NCI-H446 (cell line): ENCODE measurements at regions not wholly inside any gene's neighbourhood (a gene's known extent, or its start where the extent isn't known, plus 50 kb on each side); places are given as distances from the start of the nearest gene placed in this dataset.

ENCODE experiments used
- DNase-seq, 2 experiments: peaks; one replicate each; lab custom pipeline; 2025; lab: John Stamatoyannopoulos, UW

DNA sequence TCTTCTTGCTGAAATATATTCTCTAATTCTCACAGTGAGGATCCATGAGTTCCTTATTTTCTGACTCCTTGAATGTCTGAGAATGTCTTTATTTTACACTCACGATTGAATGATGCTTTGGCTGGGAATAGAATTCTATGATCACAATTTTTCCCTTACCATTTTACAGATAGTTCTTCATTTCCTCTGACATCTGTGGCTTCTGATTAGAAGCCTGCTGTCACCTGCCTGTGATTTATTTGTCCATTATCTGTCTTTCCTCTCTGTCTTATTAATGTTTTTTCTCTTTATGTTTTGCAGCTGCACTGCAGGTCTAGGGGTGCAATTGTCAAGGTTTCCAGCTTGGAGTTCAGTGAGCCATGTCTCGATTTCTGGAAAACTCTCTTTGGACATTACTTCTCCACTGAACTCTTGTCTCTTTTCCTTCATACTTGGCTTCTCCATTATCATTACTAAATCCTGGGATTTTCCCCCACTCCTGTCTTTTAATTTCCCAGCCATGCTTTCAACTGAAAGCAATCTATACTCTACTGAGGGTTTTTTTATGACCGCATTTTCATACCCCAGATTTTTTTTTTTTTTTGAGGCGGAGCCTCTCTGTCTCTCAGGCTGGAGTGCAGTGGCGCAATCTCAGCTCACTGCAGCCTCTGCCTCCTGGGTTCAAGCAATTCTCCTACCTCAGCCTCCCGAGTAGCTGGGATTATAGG lies 85.8 kb upstream of the PRNP start:
- no peak for DNase-seq

- no peak for DNase-seq
Observed at GRCh38 chr20:4597215-4597614, 89.0 kb upstream of the PRNP start.

- no peak for DNase-seq
Observed at GRCh38 chr20:4593149-4593525, 93.1 kb upstream of the PRNP start.

GRCh38 chr20:4592316-4593148 lies 93.7 kb upstream of the PRNP start:
- DNase-seq = peak in 1 of 2 experiments; percentile 51

GRCh38 chr20:4591975-4592315 lies 94.3 kb upstream of the PRNP start:
- no peak for DNase-seq

- no peak for DNase-seq
Observed at GRCh38 chr20:4585758-4586157, 100.5 kb upstream of the PRNP start.

DNA sequence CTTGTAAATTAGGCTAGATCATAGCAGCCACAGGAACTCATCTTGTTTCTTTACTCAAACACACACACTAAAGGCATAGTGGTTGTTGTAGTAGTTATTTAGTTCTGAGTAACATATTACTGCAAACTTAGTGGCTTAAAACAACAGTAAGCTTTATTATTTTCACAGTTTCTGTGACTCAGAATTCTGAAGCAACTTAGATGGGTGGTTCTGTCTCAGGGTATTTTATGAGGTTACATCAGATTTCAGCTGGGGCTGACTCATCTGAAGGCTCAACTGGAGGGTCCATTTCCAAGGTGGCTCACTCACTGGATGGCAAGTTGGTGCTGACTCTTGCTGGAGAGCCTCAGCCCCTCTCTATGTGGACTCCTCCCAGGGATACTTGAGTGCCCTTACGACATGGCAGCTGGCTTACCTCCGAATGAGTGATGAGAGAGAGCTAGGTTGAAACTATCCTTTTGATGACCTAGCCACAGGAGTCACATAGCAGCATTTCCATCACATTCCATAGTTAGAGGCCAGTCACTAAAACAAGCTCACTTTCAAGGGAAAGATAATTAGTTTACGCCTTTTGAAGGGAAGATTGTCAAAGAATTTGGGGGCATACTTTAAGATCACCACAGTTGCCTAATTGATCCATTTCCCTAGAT lies 101.0 kb upstream of the PRNP start:
- no peak for DNase-seq

DNA sequence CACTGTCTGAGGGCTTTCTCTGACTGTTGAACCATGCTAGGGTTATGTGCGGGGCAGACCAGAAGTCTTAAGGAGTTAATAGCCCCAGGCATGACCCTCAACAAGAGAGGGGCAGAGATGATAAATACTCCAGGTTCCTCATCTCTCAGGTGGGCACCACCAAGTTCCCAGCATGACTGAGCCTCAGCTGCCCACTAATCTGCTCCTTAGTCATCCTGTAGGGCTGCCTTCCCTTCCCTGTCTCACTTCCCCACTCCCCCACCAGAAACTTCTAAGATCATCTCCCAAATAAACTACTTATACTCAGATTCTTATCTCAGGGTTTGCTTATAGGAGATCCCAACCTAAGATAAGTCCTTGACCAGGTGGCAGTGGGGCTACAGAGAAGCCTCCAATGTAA lies 101.7 kb upstream of the PRNP start:
- DNase-seq = no peak

DNA sequence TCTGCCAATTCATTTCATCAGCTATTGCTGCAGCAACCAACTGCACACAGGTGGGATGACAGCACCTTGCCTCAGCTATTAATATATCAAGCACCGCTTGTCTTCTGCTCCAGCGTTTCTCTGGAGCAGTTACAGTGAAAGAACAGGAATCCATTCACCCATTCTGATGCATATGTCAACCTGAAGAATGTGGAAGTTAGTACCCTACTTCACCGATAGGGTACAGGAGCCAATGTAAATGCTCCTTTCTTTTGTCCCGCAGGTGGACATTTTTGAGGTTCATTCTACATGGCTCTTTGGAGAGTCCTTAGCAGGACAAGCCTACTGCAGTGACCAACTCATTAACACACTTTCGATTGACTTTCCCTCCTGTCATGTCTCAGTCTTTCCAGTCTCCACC lies 104.4 kb upstream of the PRNP start:
- no peak for DNase-seq

DNA sequence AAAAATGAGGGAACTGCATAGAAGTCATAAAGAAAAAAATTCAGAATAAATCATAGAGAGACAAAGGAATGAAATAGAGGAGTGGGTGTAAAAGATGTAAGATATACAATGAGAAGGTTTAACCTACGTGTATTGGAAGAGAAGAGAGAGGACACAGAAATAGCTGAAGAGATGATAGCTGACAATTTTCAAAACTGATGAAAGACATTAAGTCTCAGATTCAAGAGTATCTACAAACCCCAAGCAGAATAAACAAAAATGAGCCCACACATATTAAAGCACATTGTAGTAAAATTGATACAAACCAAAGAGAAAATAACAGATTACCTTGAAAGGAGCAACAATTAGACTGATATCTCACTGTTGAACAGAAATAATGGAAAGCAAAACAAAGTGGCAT lies 107.9 kb upstream of the PRNP start:
- DNase-seq = no peak

DNA sequence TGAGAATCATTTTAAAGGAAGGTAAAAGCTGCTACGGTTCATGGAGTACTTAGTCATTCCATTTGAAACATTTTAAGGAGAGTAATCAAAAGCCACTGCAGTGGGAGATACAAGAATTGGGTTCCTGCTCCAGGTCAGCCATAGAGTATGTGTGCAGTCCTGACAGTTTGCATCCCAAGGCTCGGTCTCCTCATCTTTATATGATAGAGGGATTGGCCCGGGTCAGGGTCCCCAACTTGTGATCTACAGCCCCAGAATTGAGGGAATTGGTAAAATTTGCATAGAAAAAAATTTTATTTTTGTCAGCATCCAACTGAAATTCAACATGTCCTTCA lies 111.9 kb upstream of the PRNP start:
- DNase-seq = no peak

DNA sequence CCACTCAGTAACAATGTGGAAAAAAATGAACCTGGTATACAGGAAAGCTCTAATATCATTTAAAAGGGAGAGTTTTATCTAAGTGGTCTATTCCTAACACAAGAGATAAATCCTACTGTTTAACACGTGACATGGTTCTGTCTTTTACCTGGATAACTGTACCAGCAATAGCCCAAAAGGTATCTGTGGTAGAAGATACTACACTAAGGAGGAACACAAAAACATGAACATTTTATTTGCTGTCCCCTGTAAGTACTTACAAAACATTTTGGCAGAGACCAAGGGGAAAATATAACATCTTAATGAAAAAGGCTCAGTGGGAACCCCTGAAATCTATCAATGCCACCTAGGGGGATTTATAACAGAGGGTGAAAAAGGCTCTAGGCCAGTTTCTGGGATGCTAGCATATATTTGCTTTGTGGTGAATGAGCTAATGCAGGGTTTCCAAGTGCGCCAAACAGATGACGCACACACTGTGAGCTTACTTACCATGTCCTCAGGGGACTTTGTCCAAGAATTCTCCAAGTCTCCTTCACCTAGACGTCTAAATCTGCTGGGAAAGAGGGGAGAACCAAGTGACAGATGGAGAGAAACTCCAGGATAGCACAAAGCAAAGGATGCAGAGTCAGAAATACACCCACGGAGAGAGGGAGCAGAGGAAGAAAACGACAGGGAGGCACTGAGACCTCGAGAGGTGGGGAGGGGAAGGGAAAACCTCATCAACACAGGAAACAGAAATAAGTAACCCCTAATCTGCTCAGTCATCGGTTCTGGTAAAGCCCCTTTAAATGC lies 112.5 kb upstream of the PRNP start:
- DNase-seq = no peak

DNA sequence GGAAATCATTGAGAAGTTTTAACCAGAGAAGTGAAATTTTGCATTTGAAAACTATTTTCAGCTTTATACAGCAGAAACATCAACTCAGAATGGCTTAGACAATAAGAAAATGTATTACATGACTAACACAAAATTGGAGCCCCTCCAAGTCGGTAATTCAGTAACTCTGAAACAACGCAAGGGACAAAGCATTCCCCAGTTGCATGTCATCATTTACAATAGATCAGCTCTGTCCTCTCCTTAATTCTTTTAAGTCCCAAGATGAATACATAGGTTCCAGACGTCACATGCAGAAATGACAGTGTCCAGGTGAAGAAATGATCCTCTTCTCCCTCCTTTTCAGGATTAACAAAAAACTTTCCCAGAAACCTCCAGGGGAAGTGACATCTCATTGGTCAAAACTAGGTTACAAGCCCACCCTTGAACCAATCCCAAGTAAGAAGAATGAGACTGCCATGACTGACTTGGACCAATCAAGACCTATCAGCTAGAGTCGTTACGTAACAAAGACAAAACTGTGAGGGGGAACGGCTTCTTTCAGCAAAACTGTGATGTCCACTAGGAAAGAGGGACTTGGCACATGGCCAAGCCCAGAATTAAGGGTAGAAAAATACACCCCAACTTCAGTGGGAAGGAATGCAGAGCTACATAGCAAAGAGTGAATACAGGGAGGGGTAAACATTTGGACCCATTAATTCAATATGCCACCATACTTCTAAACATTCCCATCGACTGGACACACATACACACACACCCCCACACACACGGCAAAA lies 114.3 kb upstream of the PRNP start:
- DNase-seq = no peak

DNA sequence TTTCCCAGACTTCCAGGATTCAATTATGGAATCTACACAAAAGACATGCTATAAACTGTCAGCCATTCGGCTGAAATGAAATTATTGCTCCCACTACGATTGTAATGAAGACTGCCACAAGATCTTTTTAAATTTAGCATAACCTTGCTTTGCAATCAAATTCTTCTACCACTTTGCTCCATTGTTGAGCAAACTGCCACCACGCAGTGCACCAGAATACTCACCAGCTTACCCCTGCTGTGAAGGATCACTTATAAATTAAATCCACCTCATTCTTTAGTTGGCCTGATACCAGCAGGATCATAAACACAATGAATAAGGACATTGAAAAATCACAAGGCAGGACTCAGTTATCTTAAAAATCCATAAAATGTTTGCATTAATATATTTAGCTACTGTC lies 116.4 kb upstream of the PRNP start:
- no peak for DNase-seq

GRCh38 chr20:4569092-4569491 lies 117.2 kb upstream of the PRNP start:
- no peak for DNase-seq

DNA sequence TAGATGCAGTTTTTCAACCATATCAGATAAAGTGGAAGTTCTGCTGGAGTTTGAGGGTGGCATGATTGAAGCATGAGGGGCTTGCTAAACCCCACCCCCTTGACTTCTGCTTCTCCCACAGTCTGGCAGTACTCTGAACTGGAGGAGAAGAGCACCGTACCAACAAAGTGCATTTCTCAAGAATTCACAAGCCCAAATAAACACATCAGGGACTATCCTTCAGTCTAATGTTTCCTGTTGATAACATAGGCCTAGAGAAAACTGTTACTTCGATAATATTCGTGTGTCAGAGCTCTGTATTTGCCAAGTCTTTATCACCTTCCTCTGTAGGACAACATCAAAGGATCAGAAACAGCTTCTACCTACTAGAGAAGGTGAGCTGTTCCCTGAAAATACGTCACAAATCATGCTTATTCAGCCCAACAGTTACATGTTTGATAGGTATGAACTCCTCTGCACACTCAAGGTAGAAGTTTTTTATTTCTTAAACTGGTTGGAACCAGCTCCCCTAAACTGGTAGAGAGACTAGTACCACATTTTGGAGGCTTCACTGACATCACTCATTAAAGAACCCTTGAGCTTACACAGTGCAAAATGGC lies 117.8 kb upstream of the PRNP start:
- no peak for DNase-seq

DNA sequence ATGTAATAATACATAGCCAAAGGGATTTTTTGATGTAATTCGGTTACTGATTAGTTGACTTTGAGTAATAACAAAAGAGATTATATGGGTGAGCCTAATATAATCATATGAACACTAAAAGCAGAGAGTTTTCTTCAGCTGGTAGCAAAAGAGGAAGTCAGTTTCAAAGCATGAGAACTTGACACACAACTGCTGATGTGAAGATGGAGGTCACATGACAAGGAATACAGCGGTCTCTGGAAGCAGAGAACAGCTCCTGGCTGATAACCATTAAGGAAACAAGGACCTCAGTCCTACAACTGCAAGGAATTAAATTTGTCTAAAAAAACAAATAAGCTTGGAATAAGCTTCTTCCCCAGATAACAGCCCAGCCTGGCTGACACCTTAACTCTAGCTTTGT lies 119.1 kb upstream of the PRNP start:
- DNase-seq = no peak

- DNase-seq = no peak
Observed at GRCh38 chr20:4563534-4563933, 122.7 kb upstream of the PRNP start.

DNA sequence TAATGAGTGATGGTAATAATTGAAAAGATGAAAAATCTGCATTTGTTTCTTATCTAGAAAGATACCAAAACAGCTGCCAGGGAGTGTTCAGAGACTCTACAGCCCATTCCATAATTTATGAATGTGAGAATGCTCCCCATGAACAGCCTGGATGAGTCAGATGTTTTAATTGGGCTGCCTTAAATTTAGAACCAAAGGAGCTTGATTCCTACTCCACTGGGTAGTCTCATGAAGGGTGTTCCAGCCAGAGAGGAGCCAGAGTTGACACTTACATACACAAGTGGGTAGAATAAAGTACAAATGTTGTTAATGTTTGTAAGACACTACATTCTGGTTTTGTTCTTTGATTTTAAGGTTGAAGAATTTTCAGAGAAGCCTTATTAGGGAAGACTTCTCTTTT lies 123.2 kb upstream of the PRNP start:
- no peak for DNase-seq

DNA sequence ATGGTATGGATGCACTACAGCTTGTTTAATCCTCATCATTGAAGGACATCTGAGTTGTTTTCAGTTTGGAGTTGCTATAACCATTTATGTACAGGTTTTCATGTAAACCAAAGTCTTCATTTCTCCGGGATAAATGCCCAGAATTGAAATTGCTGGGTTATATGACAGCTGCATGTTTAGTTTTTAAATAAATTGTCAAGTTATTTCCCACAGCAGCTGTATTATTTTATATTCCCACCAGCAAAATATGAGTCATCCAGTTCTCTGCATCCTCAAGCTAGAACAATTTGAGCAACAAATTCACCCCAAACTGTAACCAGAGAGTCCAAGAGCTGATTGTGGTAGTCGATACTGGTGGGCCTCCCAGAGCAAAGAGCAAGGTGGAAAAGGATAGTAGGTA lies 125.6 kb upstream of the PRNP start:
- DNase-seq = no peak

GRCh38 chr20:4559906-4560305 lies 126.3 kb upstream of the PRNP start:
- DNase-seq = no peak
